ENCODE measurements at regions not wholly inside any gene's neighbourhood (a gene's known extent, or its start where the extent isn't known, plus 50 kb on each side); places are given as distances from the start of the nearest gene placed in this dataset.

DNA sequence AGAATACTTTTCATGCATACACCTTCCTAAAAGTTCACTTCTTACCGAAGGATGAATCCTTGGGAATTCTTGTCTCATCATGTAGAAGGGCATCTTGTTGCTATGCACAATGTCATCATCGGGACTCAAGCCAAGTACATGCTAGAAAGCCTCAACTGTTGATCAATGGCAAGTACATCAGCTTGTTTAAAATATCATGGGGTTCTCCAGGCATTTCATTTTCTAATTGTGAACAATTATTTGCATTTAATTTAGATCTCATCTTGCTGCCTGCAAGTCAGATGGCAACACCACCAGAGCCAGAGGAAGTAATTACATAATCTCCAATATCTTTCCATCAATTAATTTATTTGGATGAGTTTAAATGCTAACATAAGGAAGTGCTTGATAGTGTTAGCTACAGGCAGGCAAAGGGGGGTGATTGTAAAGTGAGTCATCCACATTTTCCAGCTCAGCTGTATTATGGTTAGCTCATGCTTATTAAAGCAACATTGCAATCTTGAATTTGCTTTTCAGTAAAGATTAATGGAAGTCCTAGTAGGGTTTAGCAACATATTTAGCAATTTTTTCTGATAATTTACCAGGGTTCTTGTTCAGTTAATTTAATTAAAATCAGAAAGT lies 356.5 kb downstream of the CBLL2 start:
- DNase-seq (ENCODE audit: low read depth) = peak; percentile 66
- no peak overlapping the region for H3K4me3 ChIP-seq (ENCODE audit: low read depth, low read length)

DNA sequence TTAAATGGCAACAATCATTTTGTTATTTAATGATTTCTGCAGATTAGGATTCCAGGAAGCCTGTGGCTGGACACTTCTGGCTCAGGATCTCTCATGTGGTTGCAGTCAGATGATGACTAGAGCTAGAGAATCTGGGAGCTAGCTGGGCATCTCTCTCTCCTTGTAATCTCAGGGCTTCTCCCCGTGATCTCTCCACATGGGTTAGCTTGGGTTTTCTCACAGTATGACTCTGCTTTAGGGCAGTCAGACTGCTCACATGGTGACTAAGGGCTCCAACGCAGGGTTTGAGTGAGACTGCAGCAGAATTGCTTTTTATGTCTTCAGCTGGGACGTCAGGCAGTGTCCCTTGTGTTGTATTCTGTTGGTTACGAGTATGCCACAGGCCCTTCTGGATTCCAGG lies 361.4 kb downstream of the CBLL2 start:
- no peak overlapping the region for H3K4me3 ChIP-seq (ENCODE audit: low read depth, low read length)
- peak; percentile 41 for DNase-seq (ENCODE audit: low read depth)

DNA sequence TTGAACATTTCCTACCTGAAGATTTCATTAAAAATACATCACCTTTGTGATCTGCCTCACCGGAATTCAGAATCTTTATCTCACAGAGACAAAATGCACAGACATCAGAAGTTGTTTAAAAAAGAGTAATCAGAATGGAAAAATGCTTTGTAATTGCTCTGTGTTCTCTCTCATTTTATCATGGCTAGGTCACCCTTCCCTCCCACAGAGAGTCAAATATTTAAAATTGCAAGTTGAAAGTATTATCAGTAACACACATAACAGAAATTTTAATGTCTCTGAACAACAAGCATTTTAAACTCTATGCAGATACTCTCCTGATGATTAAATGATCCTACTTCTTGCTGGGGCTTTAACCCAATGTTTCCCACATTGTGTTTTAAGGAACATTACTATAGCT lies 362.0 kb downstream of the CBLL2 start:
- H3K4me3 ChIP-seq (ENCODE audit: low read depth, low read length) = no peak overlapping the region
- no peak for DNase-seq (ENCODE audit: low read depth)

DNA sequence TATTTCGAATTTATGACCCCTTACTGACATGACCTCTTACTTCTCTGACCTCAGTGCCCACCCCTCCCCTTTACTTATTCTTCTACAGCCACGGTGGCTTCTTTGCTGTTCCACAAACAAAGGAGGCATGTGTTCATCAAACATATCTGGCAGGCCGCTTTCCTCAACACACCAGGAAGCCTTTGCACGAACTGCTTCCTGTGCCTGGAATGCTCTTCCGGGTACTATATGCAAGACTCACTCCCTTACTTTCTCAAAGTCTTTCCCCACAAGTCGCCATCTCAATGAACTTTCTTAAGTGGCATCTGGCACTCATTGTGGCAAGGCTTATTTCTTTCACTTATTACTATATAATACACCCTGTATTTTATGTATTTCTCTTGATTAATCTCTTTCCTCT lies 351.5 kb upstream of the DDX53 start:
- DNase-seq (ENCODE audit: low read depth) = no peak

DNA sequence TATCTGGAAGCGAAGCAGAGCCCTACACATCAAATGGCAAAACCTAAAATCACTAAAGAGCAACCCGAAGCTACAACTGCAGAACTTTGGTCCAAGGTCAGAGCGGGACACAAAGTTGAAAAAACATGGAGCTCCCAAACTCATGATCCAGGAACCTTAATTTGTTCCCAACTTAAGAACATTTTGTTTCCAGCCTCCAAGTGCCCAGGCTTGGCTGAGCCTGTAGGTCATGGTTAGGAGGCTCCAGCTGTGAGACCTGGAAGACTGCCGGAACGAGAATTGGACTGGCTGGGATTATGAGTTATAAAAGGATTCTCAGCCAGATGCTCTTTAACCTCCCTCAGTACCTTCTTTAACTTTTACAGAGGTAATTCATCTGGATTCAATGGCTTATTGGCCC lies 349.1 kb upstream of the DDX53 start:
- H3K4me3 ChIP-seq (ENCODE audit: low read depth, low read length) = no peak overlapping the region
- no peak for DNase-seq (ENCODE audit: low read depth)

More for the DNA sequence above, 351.5 kb upstream of the DDX53 start:
- no peak overlapping the region for H3K4me3 ChIP-seq (ENCODE audit: low read depth, low read length)

DNA sequence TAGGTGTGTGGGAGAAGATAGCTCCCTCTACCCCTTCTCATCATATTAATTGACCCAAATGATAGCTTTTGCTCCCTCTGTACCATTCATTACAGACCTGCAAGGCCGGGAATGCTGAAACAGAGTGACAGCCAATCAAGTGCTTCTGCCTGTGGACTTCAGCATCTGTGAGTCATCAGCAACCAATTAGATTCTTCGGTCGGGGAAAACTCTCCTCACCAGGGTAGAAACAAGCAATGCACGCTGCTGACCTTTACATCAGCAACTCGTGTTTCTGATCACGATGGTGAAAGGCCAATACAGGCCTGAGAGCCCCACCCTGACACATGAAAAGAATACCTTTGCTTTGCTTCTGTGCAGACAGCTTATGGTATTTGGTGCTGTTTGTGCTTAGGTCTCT lies 347.2 kb upstream of the DDX53 start:
- no peak overlapping the region for H3K4me3 ChIP-seq (ENCODE audit: low read depth, low read length)
- DNase-seq (ENCODE audit: low read depth) = peak; percentile 25

DNA sequence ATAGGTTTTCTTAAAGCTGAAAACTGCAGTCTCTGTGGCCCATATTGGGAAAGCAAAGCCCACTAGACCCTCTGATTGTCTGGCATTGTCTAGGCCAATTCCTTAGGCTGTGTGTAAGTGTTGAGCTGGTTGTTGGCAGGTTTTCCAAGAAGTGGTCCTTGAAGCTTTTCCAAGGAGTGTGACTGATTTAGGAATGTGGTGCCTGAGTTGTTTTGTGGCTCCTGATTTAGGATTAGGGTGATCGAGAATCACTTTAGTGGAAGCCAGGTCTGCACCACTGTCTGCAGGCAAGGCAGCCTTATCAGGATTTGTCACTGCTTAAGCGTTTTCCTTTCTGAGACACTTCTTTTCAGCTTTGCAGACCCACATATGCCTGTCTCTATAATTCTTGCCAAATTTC lies 339.0 kb upstream of the DDX53 start:
- no peak for DNase-seq (ENCODE audit: low read depth)

DNA sequence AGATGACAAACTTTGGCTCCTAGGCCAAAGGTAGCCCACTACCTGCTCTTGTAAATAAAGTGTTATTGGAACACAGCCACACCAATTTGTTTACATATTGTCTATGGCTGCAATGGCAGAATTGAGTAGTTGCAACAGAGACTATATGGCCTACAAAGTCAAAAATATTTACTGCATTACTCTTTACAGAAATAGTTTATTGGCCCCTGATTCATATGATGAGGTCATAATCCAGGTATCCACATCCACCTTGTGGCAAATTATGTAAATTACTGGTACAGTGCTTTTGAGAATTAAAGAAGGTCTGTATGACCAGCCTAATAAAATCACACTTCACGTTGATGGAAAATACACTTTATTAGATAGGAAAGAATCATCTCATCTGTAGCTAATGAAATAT lies 337.0 kb upstream of the DDX53 start:
- no peak for DNase-seq (ENCODE audit: low read depth)
- H3K4me3 ChIP-seq (ENCODE audit: low read depth, low read length) = no peak overlapping the region

More for the DNA sequence above, 339.0 kb upstream of the DDX53 start:
- H3K4me3 ChIP-seq (ENCODE audit: low read depth, low read length) = no peak overlapping the region

DNA sequence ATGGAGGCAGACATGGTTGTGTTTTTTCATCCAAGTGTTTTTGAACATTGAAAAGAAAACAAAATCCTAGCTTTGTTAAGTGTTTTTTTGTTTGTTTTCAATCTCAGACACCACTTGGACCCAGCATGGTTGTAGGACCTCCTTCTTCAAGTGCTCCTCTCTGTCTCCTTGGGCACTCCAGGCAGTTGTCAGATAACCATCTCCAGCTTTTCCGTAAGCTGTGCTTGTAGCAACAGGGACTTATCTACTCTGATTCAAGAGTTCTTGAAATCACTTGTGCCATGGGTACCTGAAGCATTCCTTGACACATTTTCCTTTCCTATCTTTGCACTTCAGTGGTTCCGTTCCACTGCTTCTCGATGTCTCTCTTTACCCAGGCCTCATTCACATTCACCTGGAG lies 334.9 kb upstream of the DDX53 start:
- no peak overlapping the region for H3K4me3 ChIP-seq (ENCODE audit: low read depth, low read length)
- no peak for DNase-seq (ENCODE audit: low read depth)

DNA sequence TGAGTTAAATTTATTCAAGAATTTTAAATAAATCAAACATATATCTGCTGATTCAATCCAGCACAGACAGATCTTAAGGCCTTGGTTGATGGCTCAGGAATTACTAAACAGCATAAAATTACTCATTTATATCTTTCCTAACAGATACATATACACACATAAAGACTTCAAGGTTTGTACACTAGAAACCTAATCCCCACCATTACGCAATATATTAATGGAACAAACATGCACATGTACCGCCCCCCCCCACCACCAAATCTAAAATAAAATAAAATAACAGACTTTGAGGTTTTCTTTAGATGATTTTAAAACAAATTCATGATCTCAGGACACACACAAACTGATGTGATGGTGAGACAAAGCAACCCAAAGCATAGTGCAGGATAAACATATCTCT lies 333.9 kb upstream of the DDX53 start:
- no peak overlapping the region for H3K4me3 ChIP-seq (ENCODE audit: low read depth, low read length)
- DNase-seq (ENCODE audit: low read depth) = no peak

DNA sequence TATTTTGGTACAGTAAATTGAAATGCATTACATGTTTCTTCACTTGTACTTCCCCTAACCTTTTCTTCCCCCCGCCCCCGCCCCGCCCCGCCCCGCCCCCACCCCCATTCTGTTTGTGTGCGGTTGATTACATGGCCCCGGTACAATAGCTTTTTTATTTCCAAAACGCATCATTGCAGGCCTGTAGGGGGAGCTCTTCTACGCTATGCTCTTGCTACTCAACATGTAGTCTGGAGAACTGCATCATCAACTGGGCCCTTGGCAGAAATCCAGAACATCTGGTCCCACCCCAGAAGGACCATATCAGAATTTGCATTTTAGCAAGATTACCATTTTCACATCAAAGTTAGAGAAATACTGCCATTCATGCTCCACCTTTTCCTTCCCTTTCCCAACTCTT lies 333.3 kb upstream of the DDX53 start:
- no peak for DNase-seq (ENCODE audit: low read depth)
- no peak overlapping the region for H3K4me3 ChIP-seq (ENCODE audit: low read depth, low read length)

DNA sequence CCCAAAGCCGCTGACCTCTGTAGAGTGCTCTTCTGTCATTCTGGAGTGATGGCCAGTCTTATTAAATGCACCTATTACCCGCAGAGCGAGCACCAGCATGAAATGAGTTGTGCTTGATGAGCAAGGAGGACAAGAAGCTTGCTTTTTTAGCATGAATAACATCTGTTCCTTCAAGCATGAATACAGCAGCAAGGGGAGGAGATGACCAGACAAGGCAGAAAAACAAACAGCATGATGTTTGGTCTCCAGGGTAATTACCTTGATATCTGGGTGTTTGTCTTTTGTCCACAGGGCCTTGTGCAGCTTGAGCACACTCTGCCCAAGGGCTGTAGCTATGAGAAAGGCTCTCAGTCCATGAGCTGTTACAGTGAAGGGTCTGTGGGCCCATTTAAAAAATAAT lies 324.8 kb upstream of the DDX53 start:
- DNase-seq (ENCODE audit: low read depth) = no peak
- H3K4me3 ChIP-seq (ENCODE audit: low read depth, low read length) = no peak overlapping the region

DNA sequence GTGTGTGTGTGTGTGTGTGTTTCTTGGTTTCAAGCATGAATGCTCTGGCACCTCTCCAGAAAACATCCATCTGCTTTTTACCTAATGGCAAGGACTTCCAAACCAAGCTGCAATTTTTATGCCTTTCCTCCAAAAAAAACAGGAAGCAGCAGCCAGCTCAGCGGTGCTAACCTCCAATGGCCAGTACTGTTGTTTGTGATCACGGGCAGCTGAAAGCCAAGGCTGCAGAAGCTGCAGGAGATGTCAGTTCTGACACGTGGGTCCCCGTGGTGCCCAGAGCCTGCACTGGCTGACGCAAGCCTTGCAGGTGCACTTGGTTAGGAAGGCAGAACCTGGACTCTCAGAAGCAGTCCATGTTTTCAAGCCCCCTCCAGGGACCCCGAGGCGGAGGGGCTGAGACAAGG lies 313.6 kb upstream of the DDX53 start:
- DNase-seq (ENCODE audit: low read depth) = peak; percentile 89
- no peak overlapping the region for H3K4me3 ChIP-seq (ENCODE audit: low read depth, low read length)

DNA sequence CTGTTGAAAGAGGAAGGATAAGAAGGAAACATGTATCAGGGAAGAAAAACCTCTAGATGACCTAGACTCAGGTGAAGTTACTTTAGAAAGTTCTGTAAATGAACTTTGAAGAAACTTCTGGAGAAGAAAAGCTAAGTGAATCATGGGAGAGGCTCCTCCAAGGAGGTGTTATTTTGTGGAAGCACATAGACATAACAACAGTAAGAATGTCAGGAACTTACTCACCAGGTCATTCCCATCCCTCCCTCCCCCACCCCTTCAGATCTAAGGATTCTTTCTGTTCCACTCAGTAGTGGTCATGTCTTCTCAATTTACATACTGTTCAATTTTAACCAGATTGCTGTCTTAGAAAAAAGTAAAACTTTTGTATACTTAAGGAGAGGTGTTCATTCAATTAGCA lies 310.5 kb upstream of the DDX53 start:
- H3K4me3 ChIP-seq (ENCODE audit: low read depth, low read length) = no peak overlapping the region
- DNase-seq (ENCODE audit: low read depth) = no peak

DNA sequence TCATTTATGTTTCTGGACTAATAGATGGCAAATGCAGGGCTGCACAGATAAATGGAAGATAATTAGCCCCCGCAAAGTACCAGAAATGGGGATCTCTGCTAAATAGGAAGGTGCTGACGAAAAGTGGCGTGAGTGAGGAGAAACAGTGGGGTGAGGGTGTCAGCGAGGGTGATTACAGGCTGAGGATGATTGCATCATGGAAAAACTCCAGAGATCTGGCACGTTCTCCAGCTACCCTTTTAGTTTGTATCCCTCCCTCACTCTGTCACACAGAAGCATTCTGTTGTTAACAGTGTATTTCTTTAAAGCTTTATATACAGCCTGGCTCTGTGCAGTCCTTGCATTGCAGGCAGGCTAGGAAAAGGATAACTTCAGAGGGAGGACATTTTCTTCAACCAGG lies 309.6 kb upstream of the DDX53 start:
- H3K4me3 ChIP-seq (ENCODE audit: low read depth, low read length) = no peak overlapping the region
- DNase-seq (ENCODE audit: low read depth) = no peak

DNA sequence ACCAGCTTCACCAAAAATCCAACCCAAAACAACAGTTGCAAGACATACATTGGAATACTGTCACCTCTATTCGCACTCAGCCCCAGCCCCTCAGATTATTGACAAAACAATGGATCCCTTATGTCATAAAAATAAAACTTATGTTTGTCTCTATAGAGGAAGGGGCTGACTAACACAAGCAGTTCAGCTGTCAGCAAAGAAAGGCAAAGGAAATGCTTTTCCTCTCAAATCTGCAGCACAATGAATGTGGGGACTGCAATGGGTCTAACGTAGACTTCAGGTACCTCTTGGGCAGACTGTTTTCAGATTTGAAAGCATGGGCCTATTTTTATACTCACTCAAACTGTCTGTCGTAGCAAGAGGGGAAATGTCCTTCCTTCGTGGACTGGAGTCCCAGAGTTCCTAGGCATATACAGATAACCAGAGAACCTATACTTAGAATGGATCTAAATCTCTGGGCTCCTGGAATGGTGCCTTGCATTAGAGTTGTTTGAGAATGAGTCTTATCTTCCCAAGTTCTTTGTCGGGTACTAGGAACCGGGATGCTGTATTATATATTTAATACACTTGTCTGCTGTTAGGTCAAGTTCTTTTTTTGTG lies 307.7 kb upstream of the DDX53 start:
- no peak for DNase-seq (ENCODE audit: low read depth)
- no peak overlapping the region for H3K4me3 ChIP-seq (ENCODE audit: low read depth, low read length)

DNA sequence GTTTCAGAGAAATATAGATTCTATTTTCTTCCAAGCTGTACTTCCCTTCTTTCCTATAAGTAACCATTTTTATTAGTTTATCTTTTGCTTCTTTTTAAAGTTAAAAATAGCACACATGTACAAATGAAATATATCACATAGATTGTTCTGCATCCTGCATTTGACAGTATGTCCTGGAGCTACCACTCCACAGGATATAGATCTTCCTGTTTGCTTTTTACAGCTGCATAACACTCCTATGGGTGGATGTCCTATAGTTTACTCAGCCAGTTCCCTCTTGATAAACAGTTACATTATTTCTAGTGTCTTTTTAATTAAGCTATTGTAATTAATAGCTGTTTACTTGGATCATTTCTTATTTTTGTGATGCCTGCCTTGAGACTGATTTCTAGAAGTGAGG lies 301.6 kb upstream of the DDX53 start:
- no peak for DNase-seq (ENCODE audit: low read depth)
- no peak overlapping the region for H3K4me3 ChIP-seq (ENCODE audit: low read depth, low read length)

DNA sequence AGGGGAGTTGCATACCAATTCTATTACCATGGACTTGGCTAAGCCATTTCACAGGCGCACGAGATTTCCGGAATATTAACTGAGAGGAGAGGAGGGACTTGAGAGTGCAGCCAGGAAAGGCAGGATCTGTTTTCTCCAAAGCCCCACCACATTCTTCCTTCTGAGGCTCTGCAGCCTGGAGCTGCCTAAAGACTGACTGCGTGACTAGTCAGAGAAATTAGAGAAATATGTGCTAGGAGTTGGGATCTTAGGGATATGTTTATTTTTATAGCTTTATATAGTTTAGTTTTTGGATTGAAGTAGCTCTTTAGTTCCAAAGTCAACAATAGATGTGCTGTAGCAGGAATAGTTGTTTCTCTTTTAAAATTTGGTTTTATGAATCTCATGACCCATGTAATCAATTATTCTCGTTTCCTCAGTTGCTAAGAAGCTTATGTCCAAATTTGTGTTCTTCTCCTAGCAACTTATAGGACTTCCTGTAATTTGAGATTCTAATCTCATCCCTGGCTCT lies 300.1 kb upstream of the DDX53 start:
- DNase-seq (ENCODE audit: low read depth) = no peak
- no peak overlapping the region for H3K4me3 ChIP-seq (ENCODE audit: low read depth, low read length)

DNA sequence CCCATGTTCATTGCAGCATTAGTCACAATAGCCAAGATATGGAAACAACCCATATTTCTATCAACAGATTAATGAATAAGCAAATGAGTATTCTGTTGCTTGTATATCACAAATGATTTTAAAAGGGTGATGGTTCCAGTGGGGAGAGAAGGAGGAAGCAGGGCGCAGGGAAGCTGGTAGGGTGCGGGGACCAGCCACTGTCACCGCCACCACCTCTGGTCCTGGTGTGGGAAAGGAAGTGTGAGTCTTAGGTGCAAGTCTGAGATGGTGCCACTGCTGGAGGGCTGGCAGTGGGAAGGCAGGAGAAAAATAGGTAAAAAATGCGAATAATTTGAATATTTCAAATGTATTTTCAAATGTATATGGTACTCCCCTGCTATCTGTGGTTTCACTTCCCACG lies 286.8 kb upstream of the DDX53 start:
- DNase-seq (ENCODE audit: low read depth) = no peak
- no peak overlapping the region for H3K4me3 ChIP-seq (ENCODE audit: low read depth, low read length)

DNA sequence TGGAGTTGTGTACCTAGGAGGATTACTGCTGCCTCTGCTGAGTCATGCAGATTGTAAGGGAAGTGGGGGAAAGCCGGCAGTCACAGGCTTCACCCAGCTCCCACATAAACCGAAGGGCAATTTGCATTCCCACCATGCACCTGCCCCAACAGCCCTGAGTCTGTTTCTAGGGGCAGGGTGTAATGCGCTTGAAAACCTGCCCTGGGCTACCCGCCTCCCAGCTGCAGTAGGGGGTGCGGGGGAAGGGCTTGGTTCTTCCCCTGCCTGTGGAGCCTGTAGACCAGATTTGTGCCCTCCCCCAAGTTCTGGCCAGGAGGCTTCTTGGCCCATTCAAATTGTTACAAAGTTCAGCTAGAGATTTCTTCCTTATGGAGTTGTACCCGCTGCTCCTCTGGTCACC lies 269.2 kb upstream of the DDX53 start:
- H3K4me3 ChIP-seq (ENCODE audit: low read depth, low read length) = no peak overlapping the region
- DNase-seq (ENCODE audit: low read depth) = no peak

DNA sequence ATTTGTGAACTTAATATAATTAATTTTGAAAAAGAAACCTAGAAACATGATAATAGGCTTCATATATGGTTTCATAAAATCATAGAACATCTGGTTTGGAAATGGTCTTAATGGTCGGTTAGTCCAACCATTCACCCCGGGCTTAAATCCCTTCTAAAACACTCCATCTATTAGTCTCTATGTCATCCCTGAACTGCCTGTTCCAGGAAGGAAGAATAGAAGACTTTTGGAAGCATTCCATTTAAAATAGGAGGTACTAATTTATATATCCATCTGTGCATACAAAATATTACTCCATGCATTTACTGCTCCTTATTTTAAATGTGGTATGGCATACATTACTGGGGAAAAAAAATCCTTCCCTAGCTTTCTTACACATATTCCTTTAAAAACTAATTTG lies 262.2 kb upstream of the DDX53 start:
- no peak overlapping the region for H3K4me3 ChIP-seq (ENCODE audit: low read depth, low read length)

DNA sequence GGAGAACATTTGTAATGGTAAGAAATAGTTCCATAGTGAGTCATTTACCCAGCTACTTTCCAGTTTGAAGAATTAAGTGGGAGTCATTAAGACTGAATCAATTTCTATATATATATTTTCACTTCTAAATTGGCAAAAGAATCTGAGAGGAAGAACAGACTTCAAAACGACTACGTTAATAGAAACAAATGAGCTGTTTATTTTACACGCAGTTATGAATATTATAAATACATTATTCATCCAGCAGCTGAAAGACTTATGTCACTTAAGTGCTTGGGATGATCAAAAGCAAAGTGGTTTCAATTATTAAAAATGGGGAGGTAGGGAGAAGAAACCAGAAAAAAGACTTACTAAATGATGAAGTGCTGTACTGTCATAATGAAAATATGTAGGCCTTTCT lies 260.5 kb upstream of the DDX53 start:
- H3K4me3 ChIP-seq (ENCODE audit: low read depth, low read length) = no peak overlapping the region
- no peak for DNase-seq (ENCODE audit: low read depth)

More for the DNA sequence above, 262.2 kb upstream of the DDX53 start:
- DNase-seq (ENCODE audit: low read depth) = no peak
